Bronchial epithelial cell (primary cell): ENCODE measurements at regions not wholly inside any gene's neighbourhood (a gene's known extent, or its start where the extent isn't known, plus 50 kb on each side); places are given as distances from the start of the nearest gene placed in this dataset.

Experiments
- DNase-seq: peaks from one replicate; pipeline ENCODE4 v3.0.0-alpha.2; 2010; ENCODE audit warnings: low read depth
- FAIRE-seq: peaks from 2 replicates; lab custom pipeline; 2011; peaks lifted over from hg19 to GRCh38; lab: Jason Lieb, UNC
- H3K27me3 ChIP-seq: 2 replicates; pipeline ENCODE4 v1.5.1; 2011; ENCODE audit warnings: low read length; ENCODE audit not compliant: control insufficient read depth, insufficient read depth
- H3K36me3 ChIP-seq: 2 replicates; pipeline ENCODE4 v1.5.1; 2011; ENCODE audit warnings: low read length; ENCODE audit not compliant: control insufficient read depth, insufficient read depth
- H3K4me3 ChIP-seq: 2 replicates; pipeline ENCODE4 v1.5.1; 2011; ENCODE audit warnings: mild to moderate bottlenecking, low read depth, low read length, control low read depth
- CTCF ChIP-seq: IDR thresholded peaks from 2 replicates; pipeline ENCODE4 v1.5.1; 2011; ENCODE audit warnings: mild to moderate bottlenecking, moderate library complexity, low read length, control low read depth, inconsistent platforms; ENCODE audit not compliant: insufficient read depth, severe bottlenecking

GRCh38 chr21:35674091-35674671, 386.1 kb downstream of the SETD4 start:
- no peak for TF ChIP-seq CTCF
- Histone ChIP-seq H3K36me3 (no peaks in the 10 kb centered on the region), H3K27me3 (peaks cover 1% of the 10 kb centered on the region), H3K4me3 (no peak overlapping the region)
- no peak for FAIRE-seq
- DNase-seq: no peak

- Histone ChIP-seq H3K4me3 (no peak overlapping the region), H3K36me3 (no peaks in the 10 kb centered on the region), H3K27me3 (no peaks in the 10 kb centered on the region)
- DNase-seq (no peak), FAIRE-seq (no peak)
- no peak for TF ChIP-seq CTCF
These were observed 388.0 kb downstream of the SETD4 start for GRCh38 chr21:35672313-35672712.

- Histone ChIP-seq H3K27me3 (no peaks in the 10 kb centered on the region), H3K4me3 (no peak overlapping the region), H3K36me3 (no peaks in the 10 kb centered on the region)
- DNase-seq: peak; percentile 71
- TF ChIP-seq CTCF: no peak
- FAIRE-seq: no peak
These were observed 395.6 kb downstream of the SETD4 start for GRCh38 chr21:35664683-35665082.

- H3K27me3 ChIP-seq: no peaks in the 10 kb centered on the region
- no peak overlapping the region for H3K4me3 ChIP-seq
- no peak for TF ChIP-seq CTCF
- DNase-seq: no peak
- FAIRE-seq: no peak
- H3K36me3 ChIP-seq: no peaks in the 10 kb centered on the region
These were observed 396.3 kb downstream of the SETD4 start for GRCh38 chr21:35663856-35664606.

- TF ChIP-seq CTCF: no peak
- no peaks in the 10 kb centered on the region for H3K36me3 ChIP-seq
- H3K27me3 ChIP-seq: no peaks in the 10 kb centered on the region
- FAIRE-seq: peak; percentile 58
- H3K4me3 ChIP-seq: no peak overlapping the region
- no peak for DNase-seq
These were observed 402.1 kb downstream of the SETD4 start for GRCh38 chr21:35658242-35658641.
